ENCODE measurements at regions not wholly inside any gene's neighbourhood (a gene's known extent, or its start where the extent isn't known, plus 50 kb on each side); places are given as distances from the start of the nearest gene placed in this dataset.

- no peak overlapping the region for H3K9ac ChIP-seq (ENCODE audit: low read depth, low read length, poor library complexity)
- WGBS, 2 donors (ENCODE audit: extremely low coverage in 2 of 2, insufficient read length in 2 of 2, insufficient replicate concordance in 1 of 2) = no CpG with 5 or more reads among the region's 7 CpGs
- peak overlapping the region; percentile 28 for H3K27ac ChIP-seq (replicated peaks; ENCODE audit: low read length)
- no peak overlapping the region for H2BK5ac ChIP-seq (ENCODE audit: low read length)
- no peak overlapping the region for H2BK120ac ChIP-seq (ENCODE audit: low read depth, low read length)
- H3K4me1 ChIP-seq (ENCODE audit: control insufficient read depth in 2 of 2, insufficient read depth in 1 of 2, low read depth in 1 of 2, low read length in 2 of 2) = peaks cover 3 to 4% of the 10 kb centered on the region in 2 donors
- H2BK15ac ChIP-seq (ENCODE audit: low read length) = no peak overlapping the region
- peak overlapping the region; percentile 27 for H3K4me2 ChIP-seq (ENCODE audit: insufficient read depth, low read length, poor library complexity, severe bottlenecking)
- no peak overlapping the region for H3K14ac ChIP-seq (ENCODE audit: low read length)
- no peaks in the 10 kb centered on the region for H3K36me3 ChIP-seq (replicated peaks in 1 of 2; ENCODE audit: control insufficient read depth in 2 of 2, insufficient read depth in 2 of 2, low read length in 2 of 2)
- H2BK12ac ChIP-seq (ENCODE audit: low read length) = no peak overlapping the region
- no peak overlapping the region for H3K18ac ChIP-seq (ENCODE audit: low read length)
- H2AFZ ChIP-seq (ENCODE audit: low read length) = peak overlapping the region; percentile 83
- no peak overlapping the region for H4K91ac ChIP-seq (ENCODE audit: low read depth, low read length, poor library complexity)
- H3K4me3 ChIP-seq (ENCODE audit: low read length in 2 of 2) = no peak overlapping the region
- H4K8ac ChIP-seq (ENCODE audit: low read depth, low read length) = no peak overlapping the region
- H3K79me1 ChIP-seq (ENCODE audit: low read depth, low read length) = no peaks in the 10 kb centered on the region
- H3K23ac ChIP-seq (ENCODE audit: low read depth, low read length, poor library complexity) = no peak overlapping the region
- DNase-seq (ENCODE audit: low spot score) = no peak
- peaks cover 0 to 12% of the 10 kb centered on the region in 2 donors for H3K9me3 ChIP-seq (replicated peaks in 1 of 2; ENCODE audit: control insufficient read depth in 2 of 2, insufficient read depth in 1 of 2, low read depth in 1 of 2, low read length in 2 of 2)
- H3K4ac ChIP-seq (ENCODE audit: low read length) = no peak overlapping the region
- no peaks in the 10 kb centered on the region for H3K27me3 ChIP-seq (ENCODE audit: control insufficient read depth in 3 of 3, insufficient read depth in 3 of 3, low read depth in 1 of 3, low read length in 3 of 3)
- no peak overlapping the region for H2AK5ac ChIP-seq (ENCODE audit: low read depth, low read length)
Measured at GRCh38 chr3:66803721-66804695, 194.1 kb upstream of the KBTBD8 start.

DNA sequence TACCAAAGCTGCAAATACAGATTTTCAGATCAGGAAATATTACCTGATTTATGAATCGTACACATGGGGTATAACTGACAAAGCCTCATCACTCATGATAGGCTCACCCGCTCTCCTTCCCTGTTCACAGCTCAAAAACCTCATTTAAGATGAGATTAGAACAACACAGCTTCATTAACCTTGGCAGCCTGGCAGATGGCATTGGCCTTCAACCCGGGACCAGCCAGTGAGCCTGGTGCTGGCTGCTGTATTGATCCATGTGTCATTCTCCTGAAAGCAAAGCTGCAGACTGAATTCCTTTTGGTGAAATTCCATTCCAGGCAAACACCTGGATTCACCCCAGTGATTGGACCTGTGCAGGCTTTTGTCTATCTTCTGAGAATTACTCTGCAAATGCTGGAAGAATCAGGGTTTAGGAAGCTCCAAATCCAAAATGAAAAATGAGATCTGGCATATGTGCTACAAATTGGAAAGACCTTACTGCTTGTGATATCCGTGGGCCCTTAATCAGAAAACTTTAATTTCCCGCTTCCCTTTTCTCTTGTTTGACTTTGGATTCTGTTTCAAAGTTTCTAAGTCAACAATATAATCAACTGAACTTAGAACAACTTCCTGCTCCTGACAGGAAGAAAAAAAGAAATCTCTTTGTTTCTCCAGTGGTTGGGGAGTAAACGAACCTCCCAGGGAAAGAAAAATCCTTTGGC, 189.1 kb upstream of the KBTBD8 start:
- H3K79me1 ChIP-seq (ENCODE audit: low read depth, low read length) = no peaks in the 10 kb centered on the region
- no peak overlapping the region for H3K4me2 ChIP-seq (ENCODE audit: insufficient read depth, low read length, poor library complexity, severe bottlenecking)
- H4K91ac ChIP-seq (ENCODE audit: low read depth, low read length, poor library complexity) = no peak overlapping the region
- DNase-seq (ENCODE audit: low spot score) = no peak
- H2AFZ ChIP-seq (ENCODE audit: low read length) = peak overlapping the region; percentile 31
- no peaks in the 10 kb centered on the region for H3K36me3 ChIP-seq (replicated peaks in 1 of 2; ENCODE audit: control insufficient read depth in 2 of 2, insufficient read depth in 2 of 2, low read length in 2 of 2)
- no peak overlapping the region for H2BK12ac ChIP-seq (ENCODE audit: low read length)
- no peak overlapping the region for H2BK15ac ChIP-seq (ENCODE audit: low read length)
- no peaks in the 10 kb centered on the region for H3K9me3 ChIP-seq (replicated peaks in 1 of 2; ENCODE audit: control insufficient read depth in 2 of 2, insufficient read depth in 1 of 2, low read depth in 1 of 2, low read length in 2 of 2)
- no peak overlapping the region for H3K4me3 ChIP-seq (ENCODE audit: low read length in 2 of 2)
- no peak overlapping the region for H3K9ac ChIP-seq (ENCODE audit: low read depth, low read length, poor library complexity)
- no peak overlapping the region for H4K8ac ChIP-seq (ENCODE audit: low read depth, low read length)
- no peak overlapping the region for H2BK120ac ChIP-seq (ENCODE audit: low read depth, low read length)
- no peak overlapping the region for H3K4ac ChIP-seq (ENCODE audit: low read length)
- H2BK5ac ChIP-seq (ENCODE audit: low read length) = no peak overlapping the region
- no peak overlapping the region for H3K23ac ChIP-seq (ENCODE audit: low read depth, low read length, poor library complexity)
- no peak overlapping the region for H3K14ac ChIP-seq (ENCODE audit: low read length)
- H3K27me3 ChIP-seq (ENCODE audit: control insufficient read depth in 3 of 3, insufficient read depth in 3 of 3, low read depth in 1 of 3, low read length in 3 of 3) = no peaks in the 10 kb centered on the region
- H3K18ac ChIP-seq (ENCODE audit: low read length) = no peak overlapping the region
- WGBS, 2 donors (ENCODE audit: extremely low coverage in 2 of 2, insufficient read length in 2 of 2, insufficient replicate concordance in 1 of 2) = no CpG with 5 or more reads among the region's 6 CpGs
- H3K27ac ChIP-seq (replicated peaks; ENCODE audit: low read length) = no peak overlapping the region
- H2AK5ac ChIP-seq (ENCODE audit: low read depth, low read length) = no peak overlapping the region
- no peaks in the 10 kb centered on the region for H3K4me1 ChIP-seq (ENCODE audit: control insufficient read depth in 2 of 2, insufficient read depth in 1 of 2, low read depth in 1 of 2, low read length in 2 of 2)

DNA sequence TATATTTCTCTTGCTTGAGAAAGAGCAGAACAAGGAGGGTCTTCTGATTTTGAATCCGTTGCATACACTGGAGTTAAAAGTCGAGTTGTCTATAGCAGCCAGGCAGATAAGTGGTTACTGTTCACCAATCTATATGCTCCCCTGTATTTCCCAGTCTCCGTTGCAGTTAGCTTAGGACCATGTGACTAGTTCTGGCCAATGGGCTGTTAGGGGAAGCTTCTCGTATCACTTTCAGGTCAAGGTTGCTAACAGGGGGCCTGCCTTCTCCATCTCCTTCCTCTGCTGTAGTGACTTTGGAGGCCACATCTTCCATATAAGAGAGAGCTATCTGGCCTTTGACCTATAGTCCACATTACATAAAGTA, 188.5 kb upstream of the KBTBD8 start:
- Histone ChIP-seq H2AK5ac (ENCODE audit: low read depth, low read length) (no peak overlapping the region), H4K91ac (ENCODE audit: low read depth, low read length, poor library complexity) (no peak overlapping the region), H2BK12ac (ENCODE audit: low read length) (no peak overlapping the region), H2BK5ac (ENCODE audit: low read length) (no peak overlapping the region), H2AFZ (ENCODE audit: low read length) (peak overlapping the region; percentile 31), H4K8ac (ENCODE audit: low read depth, low read length) (no peak overlapping the region), H3K9ac (ENCODE audit: low read depth, low read length, poor library complexity) (no peak overlapping the region), H3K27ac (replicated peaks; ENCODE audit: low read length) (no peak overlapping the region), H3K4me3 (ENCODE audit: low read length in 2 of 2) (no peak overlapping the region), H3K4me2 (ENCODE audit: insufficient read depth, low read length, poor library complexity, severe bottlenecking) (no peak overlapping the region), H3K79me1 (ENCODE audit: low read depth, low read length) (no peaks in the 10 kb centered on the region), H3K18ac (ENCODE audit: low read length) (no peak overlapping the region), H3K23ac (ENCODE audit: low read depth, low read length, poor library complexity) (no peak overlapping the region), H3K9me3 (replicated peaks in 1 of 2; ENCODE audit: control insufficient read depth in 2 of 2, insufficient read depth in 1 of 2, low read depth in 1 of 2, low read length in 2 of 2) (no peaks in the 10 kb centered on the region), H3K27me3 (ENCODE audit: control insufficient read depth in 3 of 3, insufficient read depth in 3 of 3, low read depth in 1 of 3, low read length in 3 of 3) (no peaks in the 10 kb centered on the region), H3K4ac (ENCODE audit: low read length) (no peak overlapping the region), H2BK15ac (ENCODE audit: low read length) (no peak overlapping the region), H3K14ac (ENCODE audit: low read length) (no peak overlapping the region), H3K36me3 (replicated peaks in 1 of 2; ENCODE audit: control insufficient read depth in 2 of 2, insufficient read depth in 2 of 2, low read length in 2 of 2) (no peaks in the 10 kb centered on the region), H2BK120ac (ENCODE audit: low read depth, low read length) (no peak overlapping the region), H3K4me1 (ENCODE audit: control insufficient read depth in 2 of 2, insufficient read depth in 1 of 2, low read depth in 1 of 2, low read length in 2 of 2) (no peaks in the 10 kb centered on the region)
- DNase-seq (ENCODE audit: low spot score) = no peak
- WGBS, 2 donors (ENCODE audit: extremely low coverage in 2 of 2, insufficient read length in 2 of 2, insufficient replicate concordance in 1 of 2) = no CpG with 5 or more reads among the region's 4 CpGs

DNA sequence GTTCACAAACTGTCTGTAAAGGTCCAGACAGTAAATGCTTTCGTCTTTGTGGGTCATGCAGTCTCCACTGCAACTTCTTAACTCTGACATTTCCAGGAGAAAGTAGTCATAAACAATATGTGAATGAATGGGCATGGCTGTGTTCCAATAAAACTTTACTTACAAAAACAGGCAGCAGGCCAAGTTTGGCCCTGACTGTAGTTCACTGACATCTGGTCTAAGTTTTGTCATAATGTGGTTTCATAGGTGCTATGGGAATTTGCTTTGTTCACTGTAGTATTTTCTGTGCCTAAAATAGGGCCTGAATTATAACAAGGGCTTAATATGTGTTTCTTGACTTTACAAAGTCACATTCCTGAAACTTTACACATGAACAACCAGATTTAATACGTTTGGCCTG, 186.0 kb upstream of the KBTBD8 start:
- Histone ChIP-seq H3K27ac (replicated peaks; ENCODE audit: low read length) (no peak overlapping the region), H2BK120ac (ENCODE audit: low read depth, low read length) (no peak overlapping the region), H4K91ac (ENCODE audit: low read depth, low read length, poor library complexity) (no peak overlapping the region), H2BK12ac (ENCODE audit: low read length) (no peak overlapping the region), H3K27me3 (ENCODE audit: control insufficient read depth in 3 of 3, insufficient read depth in 3 of 3, low read depth in 1 of 3, low read length in 3 of 3) (no peaks in the 10 kb centered on the region), H2BK15ac (ENCODE audit: low read length) (no peak overlapping the region), H3K9ac (ENCODE audit: low read depth, low read length, poor library complexity) (no peak overlapping the region), H2AFZ (ENCODE audit: low read length) (no peak overlapping the region), H3K4ac (ENCODE audit: low read length) (no peak overlapping the region), H3K18ac (ENCODE audit: low read length) (no peak overlapping the region), H3K36me3 (replicated peaks in 1 of 2; ENCODE audit: control insufficient read depth in 2 of 2, insufficient read depth in 2 of 2, low read length in 2 of 2) (no peaks in the 10 kb centered on the region), H3K4me3 (ENCODE audit: low read length in 2 of 2) (no peak overlapping the region), H3K4me2 (ENCODE audit: insufficient read depth, low read length, poor library complexity, severe bottlenecking) (no peak overlapping the region), H2BK5ac (ENCODE audit: low read length) (no peak overlapping the region), H3K79me1 (ENCODE audit: low read depth, low read length) (no peaks in the 10 kb centered on the region), H3K14ac (ENCODE audit: low read length) (no peak overlapping the region), H3K23ac (ENCODE audit: low read depth, low read length, poor library complexity) (no peak overlapping the region), H3K4me1 (ENCODE audit: control insufficient read depth in 2 of 2, insufficient read depth in 1 of 2, low read depth in 1 of 2, low read length in 2 of 2) (no peaks in the 10 kb centered on the region), H4K8ac (ENCODE audit: low read depth, low read length) (no peak overlapping the region), H3K9me3 (replicated peaks in 1 of 2; ENCODE audit: control insufficient read depth in 2 of 2, insufficient read depth in 1 of 2, low read depth in 1 of 2, low read length in 2 of 2) (no peaks in the 10 kb centered on the region), H2AK5ac (ENCODE audit: low read depth, low read length) (no peak overlapping the region)
- no peak for DNase-seq (ENCODE audit: low spot score)
- WGBS, 2 donors (ENCODE audit: extremely low coverage in 2 of 2, insufficient read length in 2 of 2, insufficient replicate concordance in 1 of 2) = no CpG with 5 or more reads among the region's 2 CpGs

Data from neuronal stem cell (in vitro differentiated cells).